ENCODE measurements at regions not wholly inside any gene's neighbourhood (a gene's known extent, or its start where the extent isn't known, plus 50 kb on each side); places are given as distances from the start of the nearest gene placed in this dataset.

- H3K4me3 ChIP-seq (ENCODE audit: low read depth, low read length) = no peak overlapping the region
- no peaks in the 10 kb centered on the region for H3K36me3 ChIP-seq (ENCODE audit: control insufficient read depth, insufficient read depth, low read length)
- H3K4me1 ChIP-seq (ENCODE audit: control insufficient read depth, insufficient read depth, low read length) = no peaks in the 10 kb centered on the region; the same call in 1 of the 2 replicates
- no peaks in the 10 kb centered on the region for H3K27me3 ChIP-seq (ENCODE audit: control insufficient read depth, insufficient read depth, low read length)
- H3K27ac ChIP-seq (ENCODE audit: low read depth, low read length) = no peak overlapping the region
- H3K9me3 ChIP-seq (ENCODE audit: control insufficient read depth, insufficient read depth, low read depth, low read length) = no peaks in the 10 kb centered on the region
- H3K9ac ChIP-seq (ENCODE audit: low read length) = no peak overlapping the region
These were observed 425.4 kb upstream of the TRIB2 start for GRCh38 chr2:12291303-12291702.

- no peaks in the 10 kb centered on the region for H3K27me3 ChIP-seq (ENCODE audit: control insufficient read depth, insufficient read depth, low read length)
- no peaks in the 10 kb centered on the region for H3K4me1 ChIP-seq (ENCODE audit: control insufficient read depth, insufficient read depth, low read length)
- no peak overlapping the region for H3K9ac ChIP-seq (ENCODE audit: low read length)
- no peak overlapping the region for H3K27ac ChIP-seq (ENCODE audit: low read depth, low read length)
- H3K9me3 ChIP-seq (ENCODE audit: control insufficient read depth, insufficient read depth, low read depth, low read length) = 0 out of 2 replicates have a peak, but pooled peaks cover 2% of the 10 kb centered on the region
- no peaks in the 10 kb centered on the region for H3K36me3 ChIP-seq (ENCODE audit: control insufficient read depth, insufficient read depth, low read length)
- H3K4me3 ChIP-seq (ENCODE audit: low read depth, low read length) = no peak overlapping the region
These were observed 422.9 kb upstream of the TRIB2 start for GRCh38 chr2:12293874-12294273.

GRCh38 chr2:12295856-12296519 lies 420.7 kb upstream of the TRIB2 start:
- Histone ChIP-seq H3K4me1 (ENCODE audit: control insufficient read depth, insufficient read depth, low read length) (no peaks in the 10 kb centered on the region), H3K4me3 (ENCODE audit: low read depth, low read length) (no peak overlapping the region), H3K36me3 (ENCODE audit: control insufficient read depth, insufficient read depth, low read length) (no peaks in the 10 kb centered on the region), H3K9me3 (ENCODE audit: control insufficient read depth, insufficient read depth, low read depth, low read length) (0 out of 2 replicates have a peak, but pooled peaks cover 6% of the 10 kb centered on the region), H3K27me3 (ENCODE audit: control insufficient read depth, insufficient read depth, low read length) (no peaks in the 10 kb centered on the region), H3K9ac (ENCODE audit: low read length) (no peak overlapping the region), H3K27ac (ENCODE audit: low read depth, low read length) (no peak overlapping the region)

- no peaks in the 10 kb centered on the region for H3K27me3 ChIP-seq (ENCODE audit: control insufficient read depth, insufficient read depth, low read length)
- no peaks in the 10 kb centered on the region for H3K36me3 ChIP-seq (ENCODE audit: control insufficient read depth, insufficient read depth, low read length)
- 0 out of 2 replicates have a peak, but pooled peaks cover 6% of the 10 kb centered on the region for H3K9me3 ChIP-seq (ENCODE audit: control insufficient read depth, insufficient read depth, low read depth, low read length)
- H3K9ac ChIP-seq (ENCODE audit: low read length) = no peak overlapping the region
- H3K4me3 ChIP-seq (ENCODE audit: low read depth, low read length) = no peak overlapping the region
- H3K4me1 ChIP-seq (ENCODE audit: control insufficient read depth, insufficient read depth, low read length) = no peaks in the 10 kb centered on the region
- no peak overlapping the region for H3K27ac ChIP-seq (ENCODE audit: low read depth, low read length)
These were observed 419.8 kb upstream of the TRIB2 start for GRCh38 chr2:12296915-12297314.

GRCh38 chr2:12298352-12298751 lies 418.4 kb upstream of the TRIB2 start:
- no peak overlapping the region for H3K4me3 ChIP-seq (ENCODE audit: low read depth, low read length)

GRCh38 chr2:12299431-12299830 lies 417.3 kb upstream of the TRIB2 start:
- no peaks in the 10 kb centered on the region for H3K27me3 ChIP-seq (ENCODE audit: control insufficient read depth, insufficient read depth, low read length)
- no peaks in the 10 kb centered on the region for H3K36me3 ChIP-seq (ENCODE audit: control insufficient read depth, insufficient read depth, low read length)
- no peak overlapping the region for H3K27ac ChIP-seq (ENCODE audit: low read depth, low read length)
- 0 out of 2 replicates have a peak, but pooled peaks cover 6% of the 10 kb centered on the region for H3K9me3 ChIP-seq (ENCODE audit: control insufficient read depth, insufficient read depth, low read depth, low read length)
- H3K9ac ChIP-seq (ENCODE audit: low read length) = no peak overlapping the region
- no peak overlapping the region for H3K4me3 ChIP-seq (ENCODE audit: low read depth, low read length)
- 0 out of 2 replicates have a peak, but pooled peaks cover 4% of the 10 kb centered on the region for H3K4me1 ChIP-seq (ENCODE audit: control insufficient read depth, insufficient read depth, low read length)

More at GRCh38 chr2:12298352-12298751, 418.4 kb upstream of the TRIB2 start:
- H3K36me3 ChIP-seq (ENCODE audit: control insufficient read depth, insufficient read depth, low read length) = no peaks in the 10 kb centered on the region
- 0 out of 2 replicates have a peak, but pooled peaks cover 6% of the 10 kb centered on the region for H3K9me3 ChIP-seq (ENCODE audit: control insufficient read depth, insufficient read depth, low read depth, low read length)
- H3K4me1 ChIP-seq (ENCODE audit: control insufficient read depth, insufficient read depth, low read length) = 0 out of 2 replicates have a peak, but pooled peaks cover 1% of the 10 kb centered on the region
- H3K27ac ChIP-seq (ENCODE audit: low read depth, low read length) = no peak overlapping the region
- H3K27me3 ChIP-seq (ENCODE audit: control insufficient read depth, insufficient read depth, low read length) = no peaks in the 10 kb centered on the region
- no peak overlapping the region for H3K9ac ChIP-seq (ENCODE audit: low read length)

GRCh38 chr2:12300019-12300602 lies 416.6 kb upstream of the TRIB2 start:
- no peaks in the 10 kb centered on the region for H3K36me3 ChIP-seq (ENCODE audit: control insufficient read depth, insufficient read depth, low read length)
- 0 out of 2 replicates have a peak, but pooled peaks cover 4% of the 10 kb centered on the region for H3K4me1 ChIP-seq (ENCODE audit: control insufficient read depth, insufficient read depth, low read length)
- no peak overlapping the region for H3K9ac ChIP-seq (ENCODE audit: low read length)
- 0 out of 2 replicates have a peak, but pooled peaks cover 6% of the 10 kb centered on the region for H3K9me3 ChIP-seq (ENCODE audit: control insufficient read depth, insufficient read depth, low read depth, low read length)
- no peak overlapping the region for H3K4me3 ChIP-seq (ENCODE audit: low read depth, low read length)
- no peaks in the 10 kb centered on the region for H3K27me3 ChIP-seq (ENCODE audit: control insufficient read depth, insufficient read depth, low read length)
- no peak overlapping the region for H3K27ac ChIP-seq (ENCODE audit: low read depth, low read length)

GRCh38 chr2:12300927-12301326 lies 415.8 kb upstream of the TRIB2 start:
- H3K4me1 ChIP-seq (ENCODE audit: control insufficient read depth, insufficient read depth, low read length) = 0 out of 2 replicates have a peak, but pooled peaks cover 4% of the 10 kb centered on the region
- H3K36me3 ChIP-seq (ENCODE audit: control insufficient read depth, insufficient read depth, low read length) = no peaks in the 10 kb centered on the region
- no peaks in the 10 kb centered on the region for H3K27me3 ChIP-seq (ENCODE audit: control insufficient read depth, insufficient read depth, low read length)
- H3K4me3 ChIP-seq (ENCODE audit: low read depth, low read length) = no peak overlapping the region
- no peak overlapping the region for H3K27ac ChIP-seq (ENCODE audit: low read depth, low read length)
- no peak overlapping the region for H3K9ac ChIP-seq (ENCODE audit: low read length)
- 0 out of 2 replicates have a peak, but pooled peaks cover 6% of the 10 kb centered on the region for H3K9me3 ChIP-seq (ENCODE audit: control insufficient read depth, insufficient read depth, low read depth, low read length)

- no peaks in the 10 kb centered on the region for H3K36me3 ChIP-seq (ENCODE audit: control insufficient read depth, insufficient read depth, low read length)
- H3K27me3 ChIP-seq (ENCODE audit: control insufficient read depth, insufficient read depth, low read length) = no peaks in the 10 kb centered on the region
- H3K9me3 ChIP-seq (ENCODE audit: control insufficient read depth, insufficient read depth, low read depth, low read length) = 0 out of 2 replicates have a peak, but pooled peaks cover 6% of the 10 kb centered on the region
- H3K9ac ChIP-seq (ENCODE audit: low read length) = no peak overlapping the region
- no peak overlapping the region for H3K4me3 ChIP-seq (ENCODE audit: low read depth, low read length)
- H3K4me1 ChIP-seq (ENCODE audit: control insufficient read depth, insufficient read depth, low read length) = 0 out of 2 replicates have a peak, but pooled peaks cover 4% of the 10 kb centered on the region
- no peak overlapping the region for H3K27ac ChIP-seq (ENCODE audit: low read depth, low read length)
These were observed 414.6 kb upstream of the TRIB2 start for GRCh38 chr2:12302140-12302539.

- no peak overlapping the region for H3K27ac ChIP-seq (ENCODE audit: low read depth, low read length)
- no peak overlapping the region for H3K4me3 ChIP-seq (ENCODE audit: low read depth, low read length)
- 0 out of 2 replicates have a peak, but pooled peaks cover 4% of the 10 kb centered on the region for H3K4me1 ChIP-seq (ENCODE audit: control insufficient read depth, insufficient read depth, low read length)
- no peaks in the 10 kb centered on the region for H3K27me3 ChIP-seq (ENCODE audit: control insufficient read depth, insufficient read depth, low read length)
- no peaks in the 10 kb centered on the region for H3K36me3 ChIP-seq (ENCODE audit: control insufficient read depth, insufficient read depth, low read length)
- 0 out of 2 replicates have a peak, but pooled peaks cover 6% of the 10 kb centered on the region for H3K9me3 ChIP-seq (ENCODE audit: control insufficient read depth, insufficient read depth, low read depth, low read length)
- H3K9ac ChIP-seq (ENCODE audit: low read length) = no peak overlapping the region
These were observed 414.0 kb upstream of the TRIB2 start for GRCh38 chr2:12302691-12303090.
